ENCODE measurements at regions not wholly inside any gene's neighbourhood (a gene's known extent, or its start where the extent isn't known, plus 50 kb on each side); places are given as distances from the start of the nearest gene placed in this dataset.
A peak's percentile ranks its signal among the peaks of the same experiment; 100 is the strongest.

DNA sequence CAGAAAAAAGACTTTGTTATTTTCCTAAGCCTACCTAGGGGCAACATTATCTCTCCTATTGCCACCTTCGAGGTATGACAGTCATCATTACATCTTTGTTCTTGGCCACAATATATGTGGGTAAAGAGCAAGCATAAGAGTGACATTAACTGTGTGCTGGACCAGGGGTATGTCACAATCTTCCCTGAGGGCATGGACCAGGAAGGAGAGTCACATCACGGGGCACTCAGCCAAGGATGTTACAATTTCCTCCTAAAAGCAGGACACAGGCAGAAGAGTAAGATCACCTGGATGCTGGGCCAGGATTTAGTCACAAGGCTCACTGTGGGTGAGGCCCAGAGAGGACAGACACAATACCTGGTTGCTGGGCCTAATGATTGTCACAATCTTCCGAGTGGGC lies 53.0 kb upstream of the ZNF728 start:
- H3K18ac ChIP-seq (ENCODE audit: low read length): no peak overlapping the region
- WGBS (ENCODE audit: extremely low coverage, insufficient coverage, insufficient read length): no CpG with 5 or more reads among the region's 3 CpGs
- no peaks in the 10 kb centered on the region for H3K27me3 ChIP-seq (ENCODE audit: insufficient read depth, low read length)
- no peaks in the 10 kb centered on the region for H3K79me1 ChIP-seq (ENCODE audit: low read length)
- no peaks in the 10 kb centered on the region for H3K4me1 ChIP-seq (ENCODE audit: control insufficient read depth in 1 of 2, insufficient read depth in 2 of 2, low read length in 2 of 2)
- H2AK5ac ChIP-seq (ENCODE audit: low read length): no peak overlapping the region
- no peak overlapping the region for H3K14ac ChIP-seq (ENCODE audit: low read length)
- H3K36me3 ChIP-seq (ENCODE audit: control insufficient read depth in 1 of 2, insufficient read depth in 2 of 2, low read length in 2 of 2): no peaks in the 10 kb centered on the region
- DNase-seq: peak; percentile 89 to 94
- H4K8ac ChIP-seq (ENCODE audit: low read depth, low read length): no peak overlapping the region
- H2BK5ac ChIP-seq (ENCODE audit: low read depth, low read length, poor library complexity): no peak overlapping the region
- no peak overlapping the region for H2AFZ ChIP-seq (ENCODE audit: insufficient read depth, low read length, poor library complexity)
- no peaks in the 10 kb centered on the region for H3K79me2 ChIP-seq (ENCODE audit: control insufficient read depth, insufficient read depth, low read length, poor library complexity)
- H2BK120ac ChIP-seq (ENCODE audit: insufficient read depth, low read length, poor library complexity): no peak overlapping the region
- H2BK12ac ChIP-seq (ENCODE audit: low read length): no peak overlapping the region
- no peak overlapping the region for H3K9ac ChIP-seq (ENCODE audit: low read length)
- no peak overlapping the region for H4K91ac ChIP-seq (ENCODE audit: low read depth, low read length)
- H3K23ac ChIP-seq (ENCODE audit: low read length): no peak overlapping the region
- no peak overlapping the region for H4K12ac ChIP-seq (ENCODE audit: low read depth, low read length)
- peaks cover 23% of the 10 kb centered on the region for H3K9me3 ChIP-seq (ENCODE audit: insufficient read depth, low read depth, low read length)
- no peak overlapping the region for H3K4me3 ChIP-seq (ENCODE audit: low read depth, low read length)
- no peak overlapping the region for H3K27ac ChIP-seq (ENCODE audit: low read depth, low read length)
- no peak overlapping the region for H3K4me2 ChIP-seq (ENCODE audit: low read length)
- H3K4ac ChIP-seq (ENCODE audit: low read depth, low read length): no peak overlapping the region

DNA sequence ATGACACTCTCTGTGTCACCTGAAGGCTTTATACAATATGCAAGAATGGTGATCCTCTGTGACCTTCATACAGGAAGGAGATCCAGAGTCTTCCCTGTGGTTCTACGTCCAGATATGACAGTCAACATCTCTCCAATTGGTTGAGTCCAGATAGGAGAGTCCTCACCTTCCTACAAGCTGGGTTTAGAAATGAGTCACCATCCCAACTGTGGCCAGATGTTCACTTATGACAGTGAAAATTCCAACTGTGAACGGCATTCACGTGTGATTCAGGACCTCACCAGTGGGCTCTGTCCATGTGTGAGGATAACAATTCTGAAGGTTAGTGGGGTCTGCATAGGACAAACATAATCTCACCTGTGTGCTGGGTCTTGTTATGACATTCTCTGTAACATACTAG lies 52.5 kb upstream of the ZNF728 start:
- Histone ChIP-seq H3K4ac (ENCODE audit: low read depth, low read length) (no peak overlapping the region), H2AFZ (ENCODE audit: insufficient read depth, low read length, poor library complexity) (no peak overlapping the region)
- WGBS (ENCODE audit: extremely low coverage, insufficient coverage, insufficient read length): no CpG with 5 or more reads among the region's 3 CpGs

DNA sequence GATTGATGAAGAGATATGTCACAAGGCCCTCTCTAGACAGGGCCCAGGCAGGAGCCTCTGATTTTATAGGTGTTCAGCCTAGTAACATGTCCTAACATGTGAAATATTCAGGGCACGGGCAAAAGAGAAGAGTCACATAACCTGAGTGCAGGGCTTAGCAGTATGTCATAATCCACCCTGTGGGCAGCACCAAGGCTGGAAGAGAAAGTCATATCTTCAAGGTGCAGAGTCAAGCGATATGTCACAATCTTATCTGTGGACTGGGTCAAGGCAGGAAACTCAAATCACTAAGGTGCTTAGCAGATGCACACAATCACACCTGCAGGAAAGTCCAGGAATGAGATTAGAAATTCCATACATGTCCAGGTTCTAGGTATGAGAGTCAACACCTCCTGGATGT lies 51.5 kb upstream of the ZNF728 start:
- Histone ChIP-seq H3K4me2 (ENCODE audit: low read length) (no peak overlapping the region), H3K14ac (ENCODE audit: low read length) (no peak overlapping the region), H3K4me1 (ENCODE audit: control insufficient read depth in 1 of 2, insufficient read depth in 2 of 2, low read length in 2 of 2) (no peaks in the 10 kb centered on the region), H3K79me2 (ENCODE audit: control insufficient read depth, insufficient read depth, low read length, poor library complexity) (no peaks in the 10 kb centered on the region), H3K9me3 (ENCODE audit: insufficient read depth, low read depth, low read length) (peaks cover 18% of the 10 kb centered on the region), H3K18ac (ENCODE audit: low read length) (no peak overlapping the region), H2AK5ac (ENCODE audit: low read length) (no peak overlapping the region), H2BK5ac (ENCODE audit: low read depth, low read length, poor library complexity) (no peak overlapping the region), H3K4ac (ENCODE audit: low read depth, low read length) (no peak overlapping the region), H3K36me3 (ENCODE audit: control insufficient read depth in 1 of 2, insufficient read depth in 2 of 2, low read length in 2 of 2) (no peaks in the 10 kb centered on the region), H3K4me3 (ENCODE audit: low read depth, low read length) (no peak overlapping the region), H4K91ac (ENCODE audit: low read depth, low read length) (no peak overlapping the region), H2BK120ac (ENCODE audit: insufficient read depth, low read length, poor library complexity) (no peak overlapping the region), H3K27me3 (ENCODE audit: insufficient read depth, low read length) (no peaks in the 10 kb centered on the region), H3K79me1 (ENCODE audit: low read length) (no peaks in the 10 kb centered on the region), H3K27ac (ENCODE audit: low read depth, low read length) (no peak overlapping the region), H4K12ac (ENCODE audit: low read depth, low read length) (no peak overlapping the region), H3K23ac (ENCODE audit: low read length) (no peak overlapping the region), H2AFZ (ENCODE audit: insufficient read depth, low read length, poor library complexity) (no peak overlapping the region), H3K9ac (ENCODE audit: low read length) (no peak overlapping the region), H4K8ac (ENCODE audit: low read depth, low read length) (no peak overlapping the region), H2BK12ac (ENCODE audit: low read length) (no peak overlapping the region)
- WGBS (ENCODE audit: extremely low coverage, insufficient coverage, insufficient read length): no CpG with 5 or more reads among the region's 2 CpGs
- DNase-seq: peak; percentile 82 to 91

More for the DNA sequence above, 52.5 kb upstream of the ZNF728 start:
- Histone ChIP-seq H3K4me2 (ENCODE audit: low read length) (no peak overlapping the region), H4K91ac (ENCODE audit: low read depth, low read length) (no peak overlapping the region), H2AK5ac (ENCODE audit: low read length) (no peak overlapping the region), H3K4me1 (ENCODE audit: control insufficient read depth in 1 of 2, insufficient read depth in 2 of 2, low read length in 2 of 2) (no peaks in the 10 kb centered on the region), H3K79me1 (ENCODE audit: low read length) (no peaks in the 10 kb centered on the region), H3K27me3 (ENCODE audit: insufficient read depth, low read length) (no peaks in the 10 kb centered on the region), H4K8ac (ENCODE audit: low read depth, low read length) (no peak overlapping the region), H3K4me3 (ENCODE audit: low read depth, low read length) (no peak overlapping the region), H3K9me3 (ENCODE audit: insufficient read depth, low read depth, low read length) (peaks cover 20% of the 10 kb centered on the region), H3K79me2 (ENCODE audit: control insufficient read depth, insufficient read depth, low read length, poor library complexity) (no peaks in the 10 kb centered on the region), H4K12ac (ENCODE audit: low read depth, low read length) (no peak overlapping the region), H2BK12ac (ENCODE audit: low read length) (no peak overlapping the region), H3K9ac (ENCODE audit: low read length) (no peak overlapping the region), H2BK120ac (ENCODE audit: insufficient read depth, low read length, poor library complexity) (no peak overlapping the region), H3K36me3 (ENCODE audit: control insufficient read depth in 1 of 2, insufficient read depth in 2 of 2, low read length in 2 of 2) (no peaks in the 10 kb centered on the region), H3K27ac (ENCODE audit: low read depth, low read length) (no peak overlapping the region), H3K23ac (ENCODE audit: low read length) (no peak overlapping the region), H3K18ac (ENCODE audit: low read length) (no peak overlapping the region), H2BK5ac (ENCODE audit: low read depth, low read length, poor library complexity) (no peak overlapping the region), H3K14ac (ENCODE audit: low read length) (no peak overlapping the region)
- peak; percentile 73 to 89 for DNase-seq
